ENCODE measurements at regions not wholly inside any gene's neighbourhood (a gene's known extent, or its start where the extent isn't known, plus 50 kb on each side); places are given as distances from the start of the nearest gene placed in this dataset.

DNA sequence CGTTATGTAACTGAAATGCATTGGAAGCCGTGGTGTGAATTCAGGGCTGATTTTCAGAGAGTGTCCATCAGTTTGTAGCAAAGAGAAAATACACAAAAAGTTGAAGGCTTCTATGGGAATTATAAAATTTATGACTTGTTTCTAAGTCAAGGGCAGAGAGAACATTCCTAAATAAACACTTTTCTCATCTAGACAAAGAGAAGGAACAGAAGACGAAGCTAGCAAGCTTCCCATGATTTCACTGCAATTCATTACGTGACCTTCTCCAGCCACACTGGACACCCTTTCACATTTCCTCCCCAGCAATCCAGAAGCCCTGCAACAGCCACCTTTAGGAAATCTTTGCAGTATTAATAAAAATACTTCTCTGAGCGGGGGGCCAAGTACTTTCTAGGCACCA lies 67.8 kb downstream of the TMEM100 start:
- Histone ChIP-seq H4K20me1 (ENCODE audit: low read depth, low read length) (no peaks in the 10 kb centered on the region), H3K79me2 (ENCODE audit: insufficient read depth, low read length) (no peaks in the 10 kb centered on the region), H3K9ac (ENCODE audit: low read length) (no peak overlapping the region), H3K4me3 (ENCODE audit: insufficient read depth, low read length, poor library complexity, severe bottlenecking) (no peak overlapping the region), H3K27me3 (ENCODE audit: low read length) (no peaks in the 10 kb centered on the region; the same call in 1 of the 2 replicates), H3K4me2 (ENCODE audit: low read depth, low read length, poor library complexity, severe bottlenecking) (no peak overlapping the region), H3K27ac (ENCODE audit: low read depth, low read length) (no peak overlapping the region), H3K36me3 (ENCODE audit: low read length) (no peaks in the 10 kb centered on the region), H3K9me3 (ENCODE audit: insufficient read depth, low read length) (no peaks in the 10 kb centered on the region), H2AFZ (ENCODE audit: low read depth, low read length, severe bottlenecking) (no peak overlapping the region), H3F3A (ENCODE audit: insufficient read depth) (no peaks in the 10 kb centered on the region), H3K9me2 (replicated peaks; ENCODE audit: insufficient read depth, low read length) (no peaks in the 10 kb centered on the region)
- TF ChIP-seq, protein P1, sequence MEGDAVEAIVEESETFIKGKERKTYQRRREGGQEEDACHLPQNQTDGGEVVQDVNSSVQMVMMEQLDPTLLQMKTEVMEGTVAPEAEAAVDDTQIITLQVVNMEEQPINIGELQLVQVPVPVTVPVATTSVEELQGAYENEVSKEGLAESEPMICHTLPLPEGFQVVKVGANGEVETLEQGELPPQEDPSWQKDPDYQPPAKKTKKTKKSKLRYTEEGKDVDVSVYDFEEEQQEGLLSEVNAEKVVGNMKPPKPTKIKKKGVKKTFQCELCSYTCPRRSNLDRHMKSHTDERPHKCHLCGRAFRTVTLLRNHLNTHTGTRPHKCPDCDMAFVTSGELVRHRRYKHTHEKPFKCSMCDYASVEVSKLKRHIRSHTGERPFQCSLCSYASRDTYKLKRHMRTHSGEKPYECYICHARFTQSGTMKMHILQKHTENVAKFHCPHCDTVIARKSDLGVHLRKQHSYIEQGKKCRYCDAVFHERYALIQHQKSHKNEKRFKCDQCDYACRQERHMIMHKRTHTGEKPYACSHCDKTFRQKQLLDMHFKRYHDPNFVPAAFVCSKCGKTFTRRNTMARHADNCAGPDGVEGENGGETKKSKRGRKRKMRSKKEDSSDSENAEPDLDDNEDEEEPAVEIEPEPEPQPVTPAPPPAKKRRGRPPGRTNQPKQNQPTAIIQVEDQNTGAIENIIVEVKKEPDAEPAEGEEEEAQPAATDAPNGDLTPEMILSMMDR (IDR thresholded peaks at IDR 0.05; ENCODE audit: insufficient read depth, low read length, poor library complexity, severe bottlenecking) = no peak
- TF ChIP-seq EZH2phosphoT487 (conservative IDR thresholded peaks at IDR 0.05; ENCODE audit: low read length) = no peak

DNA sequence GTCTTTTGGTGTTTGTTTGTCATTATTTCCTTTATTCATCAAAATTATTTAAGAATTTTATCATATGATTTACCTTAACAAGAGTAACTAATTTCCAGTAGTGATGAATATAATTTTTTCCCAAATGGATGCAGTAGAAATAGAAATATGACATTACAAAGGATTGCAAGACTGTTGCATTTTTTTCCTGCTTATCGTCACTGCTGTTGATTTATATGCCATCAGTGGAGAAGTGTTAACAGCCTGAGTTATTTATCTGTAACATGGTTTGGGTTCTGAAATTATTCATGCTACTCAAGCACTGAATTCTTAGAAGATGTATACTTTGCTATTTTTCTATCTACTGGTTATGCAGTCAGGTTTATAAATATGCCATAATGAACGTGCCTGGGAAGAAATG lies 68.6 kb downstream of the TMEM100 start:
- Histone ChIP-seq H2AFZ (ENCODE audit: low read depth, low read length, severe bottlenecking) (no peak overlapping the region), H3K9me2 (replicated peaks; ENCODE audit: insufficient read depth, low read length) (no peaks in the 10 kb centered on the region), H3K4me2 (ENCODE audit: low read depth, low read length, poor library complexity, severe bottlenecking) (no peak overlapping the region), H3K4me3 (ENCODE audit: insufficient read depth, low read length, poor library complexity, severe bottlenecking) (no peak overlapping the region), H3K9me3 (ENCODE audit: insufficient read depth, low read length) (no peaks in the 10 kb centered on the region), H3K27ac (ENCODE audit: low read depth, low read length) (no peak overlapping the region), H3K36me3 (ENCODE audit: low read length) (no peaks in the 10 kb centered on the region), H3K27me3 (ENCODE audit: low read length) (no peaks in the 10 kb centered on the region; the same call in 1 of the 2 replicates), H3F3A (ENCODE audit: insufficient read depth) (no peaks in the 10 kb centered on the region), H3K79me2 (ENCODE audit: insufficient read depth, low read length) (no peaks in the 10 kb centered on the region), H4K20me1 (ENCODE audit: low read depth, low read length) (no peaks in the 10 kb centered on the region), H3K9ac (ENCODE audit: low read length) (no peak overlapping the region)
- TF ChIP-seq, protein P1 (IDR thresholded peaks at IDR 0.05; ENCODE audit: insufficient read depth, low read length, poor library complexity, severe bottlenecking) = no peak
- no peak for TF ChIP-seq EZH2phosphoT487 (conservative IDR thresholded peaks at IDR 0.05; ENCODE audit: low read length)

DNA sequence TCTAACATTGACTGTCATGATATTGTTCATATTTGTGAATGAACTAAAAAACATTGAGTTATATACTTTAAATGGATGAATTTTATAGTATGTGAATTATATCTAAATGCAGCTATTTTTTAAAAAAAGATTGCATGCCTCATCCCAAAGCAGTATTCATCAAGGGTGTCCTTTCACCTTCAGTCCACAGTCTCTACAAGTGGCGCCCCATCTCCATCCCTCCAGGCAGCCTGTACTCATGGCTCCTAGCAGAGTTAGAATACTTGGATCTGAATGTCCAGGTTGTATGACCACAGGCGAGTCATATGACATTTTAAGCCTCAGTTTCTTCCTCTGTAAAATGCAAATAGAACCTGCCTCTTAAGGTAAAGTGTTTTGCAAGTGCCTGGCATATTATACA lies 69.8 kb downstream of the TMEM100 start:
- Histone ChIP-seq H3K4me3 (ENCODE audit: insufficient read depth, low read length, poor library complexity, severe bottlenecking) (no peak overlapping the region), H3K36me3 (ENCODE audit: low read length) (no peaks in the 10 kb centered on the region), H3K79me2 (ENCODE audit: insufficient read depth, low read length) (no peaks in the 10 kb centered on the region), H3F3A (ENCODE audit: insufficient read depth) (no peaks in the 10 kb centered on the region), H3K9me3 (ENCODE audit: insufficient read depth, low read length) (no peaks in the 10 kb centered on the region), H2AFZ (ENCODE audit: low read depth, low read length, severe bottlenecking) (peak overlapping the region; percentile 19), H3K27ac (ENCODE audit: low read depth, low read length) (no peak overlapping the region), H4K20me1 (ENCODE audit: low read depth, low read length) (no peaks in the 10 kb centered on the region), H3K4me2 (ENCODE audit: low read depth, low read length, poor library complexity, severe bottlenecking) (no peak overlapping the region), H3K9ac (ENCODE audit: low read length) (no peak overlapping the region), H3K27me3 (ENCODE audit: low read length) (no peaks in the 10 kb centered on the region; the same call in 1 of the 2 replicates), H3K9me2 (replicated peaks; ENCODE audit: insufficient read depth, low read length) (no peaks in the 10 kb centered on the region)
- no peak for TF ChIP-seq EZH2phosphoT487 (conservative IDR thresholded peaks at IDR 0.05; ENCODE audit: low read length)
- TF ChIP-seq, protein P1 (IDR thresholded peaks at IDR 0.05; ENCODE audit: insufficient read depth, low read length, poor library complexity, severe bottlenecking) = no peak

Data from SU-DHL-6 (cell line).